ENCODE measurements at regions not wholly inside any gene's neighbourhood (a gene's known extent, or its start where the extent isn't known, plus 50 kb on each side); places are given as distances from the start of the nearest gene placed in this dataset.

- H3K4me3 ChIP-seq (ENCODE audit: low read length), result no peak overlapping the region
- DNase-seq (ENCODE audit: low read depth), result no peak
- no peak for TF ChIP-seq CTCF (IDR thresholded peaks at IDR 0.05; ENCODE audit: insufficient read depth, low read depth, low read length, missing control alignments)
Measured at GRCh38 chr2:10235099-10235908, 67.4 kb upstream of the HPCAL1 start.

GRCh38 chr2:10235909-10236550 lies 66.7 kb upstream of the HPCAL1 start:
- H3K4me3 ChIP-seq (ENCODE audit: low read length), result no peak overlapping the region

GRCh38 chr2:10236571-10237391 lies 65.9 kb upstream of the HPCAL1 start:
- DNase-seq (ENCODE audit: low read depth), result no peak
- no peak overlapping the region for H3K4me3 ChIP-seq (ENCODE audit: low read length)
- no peak for TF ChIP-seq CTCF (IDR thresholded peaks at IDR 0.05; ENCODE audit: insufficient read depth, low read depth, low read length, missing control alignments)

More at GRCh38 chr2:10235909-10236550, 66.7 kb upstream of the HPCAL1 start:
- TF ChIP-seq CTCF (IDR thresholded peaks at IDR 0.05; ENCODE audit: insufficient read depth, low read depth, low read length, missing control alignments), result no peak
- DNase-seq (ENCODE audit: low read depth), result no peak

GRCh38 chr2:10237392-10238321 lies 65.0 kb upstream of the HPCAL1 start:
- TF ChIP-seq CTCF (IDR thresholded peaks at IDR 0.05; ENCODE audit: insufficient read depth, low read depth, low read length, missing control alignments), result no peak

GRCh38 chr2:10238396-10238795 lies 64.3 kb upstream of the HPCAL1 start:
- no peak for TF ChIP-seq CTCF (IDR thresholded peaks at IDR 0.05; ENCODE audit: insufficient read depth, low read depth, low read length, missing control alignments)
- no peak for DNase-seq (ENCODE audit: low read depth)
- H3K4me3 ChIP-seq (ENCODE audit: low read length), result no peak overlapping the region

More at GRCh38 chr2:10237392-10238321, 65.0 kb upstream of the HPCAL1 start:
- DNase-seq (ENCODE audit: low read depth), result no peak
- no peak overlapping the region for H3K4me3 ChIP-seq (ENCODE audit: low read length)

- no peak for TF ChIP-seq CTCF (IDR thresholded peaks at IDR 0.05; ENCODE audit: insufficient read depth, low read depth, low read length, missing control alignments)
- H3K4me3 ChIP-seq (ENCODE audit: low read length), result no peak overlapping the region
- DNase-seq (ENCODE audit: low read depth), result no peak
Measured at GRCh38 chr2:10238991-10239485, 63.7 kb upstream of the HPCAL1 start.

Measured in epithelial cell of esophagus (primary cell).